SK-N-SH (cell line): ENCODE measurements at regions not wholly inside any gene's neighbourhood (a gene's known extent, or its start where the extent isn't known, plus 50 kb on each side); places are given as distances from the start of the nearest gene placed in this dataset.

ENCODE experiments used
- CTCF ChIA-PET: fragments of 300-600, 350-600 bp; formaldehyde crosslinking; extraction: SDS; loops from one replicate; lab custom pipeline; 2021; lab: Yijun Ruan, JAX
- POLR2A ChIA-PET: fragments of 350-600 bp; sonication (Branson Sonifier 250); formaldehyde crosslinking; extraction: SDS; loops from one replicate; lab custom pipeline; 2020; ENCODE audit warnings: antibody characterized with exemption, inconsistent platforms; lab: Yijun Ruan, JAX
- DNase-seq: peaks from one replicate; pipeline ENCODE4 v3.0.0; 2012
- H2AFZ ChIP-seq: fragments of 200-600 bp; sonication (generic); 2 replicates; pipeline ENCODE4 v1.8.1; 2016; ENCODE audit warnings: antibody characterized with exemption, mild to moderate bottlenecking, low read depth
- H3F3A ChIP-seq: fragments of 200-600 bp; sonication (generic); replicated peaks from 2 replicates; pipeline ENCODE3; 2016; ENCODE audit warnings: antibody characterized with exemption, mild to moderate bottlenecking; ENCODE audit not compliant: insufficient read depth
- H3K27ac ChIP-seq, 2 experiments: fragments of 200-500 bp in 1 of 2; fragments of 200-600 bp in 1 of 2; sonication (Bioruptor generic) in 1 of 2; sonication (generic), shearing (Covaris generic) in 1 of 2; 2 replicates each; pipeline versions ENCODE4 v1.5.1 to v1.6.1; 2014 to 2016; ENCODE audit warnings: low read depth in 2 of 2, inconsistent platforms in 1 of 2, low read length in 1 of 2, mild to moderate bottlenecking in 1 of 2, mixed read lengths in 1 of 2
- H3K27me3 ChIP-seq: fragments of 200-600 bp; sonication (generic), shearing (Covaris generic); 2 replicates; pipeline ENCODE4 v1.6.1; 2016; ENCODE audit warnings: mixed run types; ENCODE audit not compliant: insufficient read depth
- H3K36me3 ChIP-seq, 2 experiments: fragments of 200-500 bp in 1 of 2; fragments of 200-600 bp in 1 of 2; sonication (Bioruptor generic) in 1 of 2; sonication (generic) in 1 of 2; replicated peaks in 1 of 2; 2 replicates each; pipeline versions ENCODE3 to v1.5.1; 2014 to 2016; ENCODE audit warnings: low read length in 1 of 2, mild to moderate bottlenecking in 1 of 2; ENCODE audit not compliant: insufficient read depth in 2 of 2, control insufficient read depth in 1 of 2
- H3K4me1 ChIP-seq, 2 experiments: fragments of 200-500 bp in 1 of 2; fragments of 200-600 bp in 1 of 2; sonication (Bioruptor generic) in 1 of 2; sonication (generic), shearing (Covaris generic) in 1 of 2; 2 replicates each; pipeline versions ENCODE4 v1.5.1 to v1.6.1; 2014 to 2016; ENCODE audit warnings: low read depth in 1 of 2, low read length in 1 of 2, mixed run types in 1 of 2; ENCODE audit not compliant: insufficient read depth in 2 of 2, control insufficient read depth in 1 of 2
- H3K4me2 ChIP-seq: fragments of 200-600 bp; sonication (generic), shearing (Covaris generic); 2 replicates; pipeline ENCODE4 v1.6.1; 2017; ENCODE audit warnings: mixed run types
- H3K4me3 ChIP-seq, 2 experiments: fragments of 200-500 bp in 1 of 2; fragments of 200-600 bp in 1 of 2; sonication (Bioruptor generic) in 1 of 2; sonication (generic), shearing (Covaris generic) in 1 of 2; 2 replicates each; pipeline versions ENCODE4 v1.5.1 to v1.8.1; 2014 to 2016; ENCODE audit warnings: low read depth in 2 of 2, inconsistent platforms in 1 of 2, low read length in 1 of 2, mild to moderate bottlenecking in 1 of 2, mixed read lengths in 1 of 2, moderate library complexity in 1 of 2
- H3K79me2 ChIP-seq: fragments of 200-600 bp; sonication (generic); 2 replicates; pipeline ENCODE4 v1.8.1; 2017; ENCODE audit warnings: mild to moderate bottlenecking; ENCODE audit not compliant: insufficient read depth
- H3K9ac ChIP-seq: fragments of 200-600 bp; sonication (generic); 2 replicates; pipeline ENCODE4 v1.6.1; 2017; ENCODE audit warnings: mixed run types
- H3K9me2 ChIP-seq: fragments of 200-600 bp; sonication (generic); 2 replicates; pipeline ENCODE4 v1.6.1; 2017; ENCODE audit warnings: mixed run types
- H3K9me3 ChIP-seq: fragments of 200-600 bp; sonication (generic); 2 replicates; pipeline ENCODE4 v1.6.1; 2017; ENCODE audit warnings: mixed run types, mild to moderate bottlenecking, moderate library complexity
- H4K20me1 ChIP-seq: fragments of 200-600 bp; sonication (generic); 2 replicates; pipeline ENCODE4 v1.6.1; 2017; ENCODE audit warnings: mild to moderate bottlenecking, mixed run types; ENCODE audit not compliant: insufficient read depth
- CHD2 ChIP-seq: fragments of 150-350 bp; IDR thresholded peaks from 2 replicates; pipeline ENCODE4 v1.6.1; 2018; ENCODE audit warnings: low read length; ENCODE audit not compliant: partially characterized antibody
- CTCF ChIP-seq: fragments of 200-600 bp; sonication (generic); IDR thresholded peaks from 2 replicates; pipeline ENCODE4 v1.6.1; 2017; ENCODE audit warnings: antibody characterized with exemption, mild to moderate bottlenecking, moderate library complexity
- FOXJ3 ChIP-seq: sonication (generic); formaldehyde crosslinking; IDR thresholded peaks from 2 replicates; pipeline ENCODE4 v1.5.1; 2020; ENCODE audit warnings: mild to moderate bottlenecking, missing genetic modification reagents
- FOXM1 ChIP-seq: IDR thresholded peaks from 2 replicates; pipeline ENCODE4 v1.4.0; 2012; ENCODE audit warnings: low read depth, mild to moderate bottlenecking
- IRF3 ChIP-seq: fragments of 150-350 bp; IDR thresholded peaks from 2 replicates; pipeline ENCODE4 v1.6.1; 2016; ENCODE audit warnings: mild to moderate bottlenecking, low read depth, low read length
- JUND ChIP-seq: IDR thresholded peaks from 2 replicates; pipeline ENCODE4 v1.4.0; 2012
- RAD21 ChIP-seq: IDR thresholded peaks from 2 replicates; pipeline ENCODE4 v1.6.1; 2012; ENCODE audit warnings: mild to moderate bottlenecking, low read length
- RCOR1 ChIP-seq: fragments of 150-350 bp; IDR thresholded peaks from 2 replicates; pipeline ENCODE4 v1.6.1; 2017; ENCODE audit warnings: antibody characterized with exemption, low read length
- REST ChIP-seq: IDR thresholded peaks from 2 replicates; pipeline ENCODE4 v1.6.1; 2012; ENCODE audit warnings: mild to moderate bottlenecking, low read depth, low read length, moderate library complexity
- RFX5 ChIP-seq: IDR thresholded peaks from 2 replicates; pipeline ENCODE4 v1.6.1; 2012; ENCODE audit warnings: mild to moderate bottlenecking, improper control_type of control experiment, low read length
- RXRA ChIP-seq: IDR thresholded peaks from 2 replicates; pipeline ENCODE4 v1.4.0; 2012; ENCODE audit warnings: low read depth, mild to moderate bottlenecking, borderline replicate concordance
- SMC3 ChIP-seq: IDR thresholded peaks from 2 replicates; pipeline ENCODE4 v1.6.1; 2012; ENCODE audit warnings: low read depth, low read length, improper control_type of control experiment
- TEAD4 ChIP-seq: IDR thresholded peaks from 2 replicates; pipeline ENCODE4 v1.4.0; 2012; ENCODE audit warnings: mild to moderate bottlenecking, borderline replicate concordance; ENCODE audit not compliant: insufficient read depth
- USF1 ChIP-seq: IDR thresholded peaks from 2 replicates; pipeline ENCODE4 v1.4.0; 2012; ENCODE audit warnings: low read depth, borderline replicate concordance
- YY1 ChIP-seq: IDR thresholded peaks from 2 replicates; pipeline ENCODE4 v1.4.0; 2012; ENCODE audit warnings: low read depth, mild to moderate bottlenecking
- ZBTB33 ChIP-seq: IDR thresholded peaks from 2 replicates; pipeline ENCODE4 v1.4.0; 2012; ENCODE audit warnings: low read depth, borderline replicate concordance
- WGBS: methylation state at CpG from one replicate; pipeline ENCODE4 v1.1.6; 2017; ENCODE audit warnings: low lambda C conversion rate; 5-methylcytosine and 5-hydroxymethylcytosine counted together

- Histone ChIP-seq H3K36me3 (no peaks in the 10 kb centered on the region), H3K27me3 (no peaks in the 10 kb centered on the region), H3F3A (no peaks in the 10 kb centered on the region), H3K9ac (no peak overlapping the region), H3K4me1 (no peaks in the 10 kb centered on the region), H3K27ac (no peak overlapping the region), H2AFZ (no peak overlapping the region), H3K79me2 (no peaks in the 10 kb centered on the region), H3K4me2 (no peak overlapping the region), H3K9me3 (no peaks in the 10 kb centered on the region), H3K4me3 (no peak overlapping the region), H3K9me2 (no peaks in the 10 kb centered on the region), H4K20me1 (no peaks in the 10 kb centered on the region)
- 0% methylated on average over 4 of the region's 4 CpGs for WGBS
- DNase-seq = no peak
- CTCF ChIA-PET = interaction anchor here (1.5 kb wide), 1 partner anchor 11 kb away, joined by 3 read pairs; no protein-coding TSS in a partner anchor
- POLR2A ChIA-PET = no interaction called here
- no peak for TF ChIP-seq JUND
- TF ChIP-seq YY1 = no peak
- TF ChIP-seq FOXM1 = no peak
- no peak for TF ChIP-seq CHD2
- TF ChIP-seq RFX5 = no peak
- no peak for TF ChIP-seq IRF3
- no peak for TF ChIP-seq RAD21
- no peak for TF ChIP-seq SMC3
- no peak for TF ChIP-seq REST
- TF ChIP-seq RXRA = no peak
- no peak for TF ChIP-seq RCOR1
- no peak for TF ChIP-seq TEAD4
- no peak for TF ChIP-seq USF1
- no peak for TF ChIP-seq ZBTB33
- TF ChIP-seq FOXJ3 (CRISPR knock-in tag) = no peak
- TF ChIP-seq CTCF = no peak
Observed at GRCh38 chr22:34866081-34866480, 199.9 kb upstream of the ISX start.
